ENCODE measurements at regions not wholly inside any gene's neighbourhood (a gene's known extent, or its start where the extent isn't known, plus 50 kb on each side); places are given as distances from the start of the nearest gene placed in this dataset.

DNA sequence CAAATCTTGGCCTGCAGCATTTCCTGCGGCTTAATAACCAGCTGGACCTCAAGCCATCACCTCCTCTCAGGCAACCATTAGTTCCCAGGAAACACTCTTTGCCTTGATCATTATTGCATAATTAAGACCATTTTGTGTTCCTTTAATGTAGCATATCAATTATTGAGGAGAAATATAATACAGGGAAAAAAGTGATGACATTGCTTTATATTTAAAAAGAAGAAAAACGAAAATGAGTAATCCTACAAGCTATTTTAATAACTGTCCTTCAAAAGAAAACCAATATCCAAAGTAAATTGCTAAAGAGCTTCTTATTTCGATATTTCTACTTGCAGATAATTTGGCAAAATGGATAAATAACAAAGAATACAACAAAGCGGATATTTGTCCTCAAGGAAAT lies 1084.7 kb downstream of the EFNB2 start:
- CTCF ChIA-PET (ENCODE audit: partially characterized antibody), result no interaction called here
- no peak overlapping the region for H2BK12ac ChIP-seq (ENCODE audit: low read depth, low read length)

More for the DNA sequence above, 1084.7 kb downstream of the EFNB2 start:
- H4K91ac ChIP-seq (replicated peaks; ENCODE audit: insufficient read length, low read length), result no peak overlapping the region
- H3K9me3 ChIP-seq (ENCODE audit: insufficient read depth in 2 of 2, low read depth in 1 of 2, low read length in 1 of 2), result no peaks in the 10 kb centered on the region
- H3K4me2 ChIP-seq (ENCODE audit: insufficient read depth in 1 of 2, low read depth in 2 of 2, low read length in 2 of 2), result no peak overlapping the region
- H3K27me3 ChIP-seq (replicated peaks in 1 of 4; ENCODE audit: control insufficient read depth in 3 of 4, extremely low read depth in 1 of 4, insufficient read depth in 3 of 4, low read length in 3 of 4), result no peaks in the 10 kb centered on the region
- no peaks in the 10 kb centered on the region for H3K23me2 ChIP-seq (ENCODE audit: low read depth, low read length)
- no peaks in the 10 kb centered on the region for H4K20me1 ChIP-seq (replicated peaks in 1 of 2; ENCODE audit: control insufficient read depth in 1 of 2, insufficient read depth in 2 of 2, low read length in 2 of 2)
- no peaks in the 10 kb centered on the region for H3K36me3 ChIP-seq (ENCODE audit: control insufficient read depth in 2 of 4, insufficient read depth in 4 of 4, low read length in 3 of 4)
- no peak overlapping the region for H3K27ac ChIP-seq (ENCODE audit: low read depth, low read length)
- DNase-seq (ENCODE audit: low read depth in 1 of 2, low spot score in 2 of 2), result no peak
- no peak overlapping the region for H3K23ac ChIP-seq (ENCODE audit: insufficient read length)
- H2BK15ac ChIP-seq (ENCODE audit: low read length), result no peak overlapping the region
- H2BK5ac ChIP-seq (ENCODE audit: low read depth, low read length), result no peak overlapping the region
- TF ChIP-seq E2F6 (IDR thresholded peaks at IDR 0.05) (no peak), YY1 (IDR thresholded peaks at IDR 0.05; ENCODE audit: low read depth, low read length) (no peak), ASH2L (IDR thresholded peaks at IDR 0.05; ENCODE audit: low read length) (no peak), CEBPB (IDR thresholded peaks at IDR 0.05; ENCODE audit: low read depth, low read length) (no peak), FOSL1 (IDR thresholded peaks at IDR 0.05; ENCODE audit: insufficient read depth, low read depth, low read length) (no peak), SP2 (IDR thresholded peaks at IDR 0.05; ENCODE audit: low read length) (no peak), POLR2AphosphoS5 (IDR thresholded peaks at IDR 0.05; ENCODE audit: low read depth, low read length) (no peak), RXRA (IDR thresholded peaks at IDR 0.05; ENCODE audit: insufficient read depth, low read depth, low read length) (no peak), KDM4A (IDR thresholded peaks at IDR 0.05; ENCODE audit: low read depth, low read length, severe bottlenecking) (no peak), TEAD4 (IDR thresholded peaks at IDR 0.05; ENCODE audit: low read depth, low read length) (no peak), SP4 (IDR thresholded peaks at IDR 0.05; ENCODE audit: low read length) (no peak), SP1 (IDR thresholded peaks at IDR 0.05; ENCODE audit: low read depth, low read length) (no peak)
- no peaks in the 10 kb centered on the region for H3K79me2 ChIP-seq (ENCODE audit: control insufficient read depth in 1 of 2, insufficient read depth in 2 of 2, low read length in 2 of 2)
- POLR2A ChIA-PET (ENCODE audit: partially characterized antibody), result no interaction called here
- H3K4me3 ChIP-seq (ENCODE audit: extremely low read depth in 1 of 4, insufficient read depth in 2 of 4, low read depth in 3 of 4, low read length in 4 of 4), result no peak overlapping the region
- H2BK120ac ChIP-seq (replicated peaks; ENCODE audit: low read depth, low read length), result no peak overlapping the region
- H4K8ac ChIP-seq (ENCODE audit: extremely low read depth, insufficient read depth, low read length), result no peak overlapping the region
- no peak overlapping the region for H4K5ac ChIP-seq (ENCODE audit: insufficient read length, low read depth, low read length)
- no peak overlapping the region for H3K56ac ChIP-seq (replicated peaks; ENCODE audit: insufficient read length, low read depth, low read length)
- H3K9ac ChIP-seq (replicated peaks in 1 of 4; ENCODE audit: extremely low read depth in 1 of 4, low read depth in 3 of 4, low read length in 3 of 4), result no peak overlapping the region
- no peak overlapping the region for H2AK5ac ChIP-seq (ENCODE audit: low read depth, low read length)
- FAIRE-seq, result no peak
- WGBS, 2 experiments (ENCODE audit: extremely low coverage in 1 of 2, insufficient coverage in 1 of 2, insufficient read length in 1 of 2, insufficient replicate concordance in 2 of 2, low coverage in 1 of 2, low lambda C conversion rate in 2 of 2, missing lambda C conversion rate in 1 of 2), result 89% methylated on average over 4 of the region's 4 CpGs; no CpG with 5 or more reads in 1 of the 2 experiments
- no peak overlapping the region for H2AFZ ChIP-seq (ENCODE audit: low read length)
- H3K14ac ChIP-seq (ENCODE audit: insufficient read length), result no peak overlapping the region
- no peak overlapping the region for H3K18ac ChIP-seq (ENCODE audit: extremely low read depth, low read length)
- H3K4ac ChIP-seq (replicated peaks; ENCODE audit: insufficient read length, low read depth, low read length), result no peak overlapping the region
- no peaks in the 10 kb centered on the region for H3K79me1 ChIP-seq (ENCODE audit: low read depth, low read length)
- H3K4me1 ChIP-seq (replicated peaks in 1 of 4; ENCODE audit: control insufficient read depth in 3 of 4, insufficient read depth in 4 of 4, low read length in 3 of 4), result no peaks in the 10 kb centered on the region
- H2BK20ac ChIP-seq (ENCODE audit: low read length), result no peak overlapping the region
